Panc1 (cell line): ENCODE measurements at regions not wholly inside any gene's neighbourhood (a gene's known extent, or its start where the extent isn't known, plus 50 kb on each side); places are given as distances from the start of the nearest gene placed in this dataset.

Experiments
- ATAC-seq: fragments of 200-7000 bp; cut with Tn5 transposase; 2 replicates; pipeline ENCODE4 v1.9.1; 2020; ENCODE audit warnings: mild to moderate bottlenecking, moderate library complexity
- BruUV-seq: library from RNA; stranded (reverse); fragments of 400-500 nt; replicated peaks from 2 replicates; lab custom pipeline; 2021; lab: Mats Ljungman, UMichigan
- CTCF ChIA-PET: fragments of 300-600 bp; sonication (Branson Sonifier 250); formaldehyde crosslinking; loops from one replicate; lab custom pipeline; 2022; ENCODE audit warnings: antibody characterized with exemption; lab: Charles Lee
- POLR2A ChIA-PET: fragments of 300-600 bp; sonication (Branson Sonifier 250); formaldehyde crosslinking; loops from one replicate; lab custom pipeline; 2022; ENCODE audit warnings: antibody characterized with exemption; lab: Charles Lee
- DNase-seq: peaks from one replicate; pipeline ENCODE4 v3.0.0-alpha.2; 2010; ENCODE audit warnings: low read depth, low spot score
- H3K27ac ChIP-seq: 2 replicates; pipeline ENCODE4 v1.5.1; 2011; ENCODE audit warnings: mild to moderate bottlenecking, low read length, inconsistent platforms
- H3K27me3 ChIP-seq: fragments of 200-500 bp; sonication (Bioruptor generic); 2 replicates; pipeline ENCODE4 v1.6.0; 2014; ENCODE audit warnings: low read length, inconsistent platforms; ENCODE audit not compliant: control insufficient read depth, insufficient read depth
- H3K36me3 ChIP-seq: fragments of 200-500 bp; sonication (Bioruptor generic); 2 replicates; pipeline ENCODE4 v1.5.1; 2014; ENCODE audit warnings: inconsistent platforms, mild to moderate bottlenecking, low read length, moderate library complexity; ENCODE audit not compliant: control insufficient read depth, insufficient read depth
- H3K4me1 ChIP-seq: 2 replicates; pipeline ENCODE4 v1.5.1; 2011; ENCODE audit warnings: inconsistent platforms, mild to moderate bottlenecking, low read length, moderate library complexity; ENCODE audit not compliant: control insufficient read depth, insufficient read depth
- H3K4me3 ChIP-seq, 2 experiments: 2 replicates each; pipeline ENCODE4 v1.5.1; 2011 to 2012; ENCODE audit warnings: low read depth in 2 of 2, low read length in 2 of 2, mild to moderate bottlenecking in 2 of 2, inconsistent platforms in 1 of 2, moderate library complexity in 1 of 2
- H3K9me3 ChIP-seq: fragments of 200-500 bp; sonication (Bioruptor generic); 2 replicates; pipeline ENCODE4 v1.5.1; 2014; ENCODE audit warnings: low read depth, mild to moderate bottlenecking, inconsistent platforms, low read length, moderate library complexity; ENCODE audit not compliant: control insufficient read depth, insufficient read depth
- POLR2AphosphoS5 ChIP-seq: IDR thresholded peaks from 2 replicates; pipeline ENCODE4 v1.6.1; 2012; ENCODE audit warnings: mild to moderate bottlenecking, low read depth, low read length, moderate library complexity
- SIN3A ChIP-seq: IDR thresholded peaks from 2 replicates; pipeline ENCODE4 v1.6.1; 2012; ENCODE audit warnings: low read depth, mild to moderate bottlenecking, low read length, moderate library complexity, borderline replicate concordance; ENCODE audit not compliant: insufficient read depth
- TCF7L2 ChIP-seq: IDR thresholded peaks from 2 replicates; pipeline ENCODE4 v1.6.1; 2011; ENCODE audit warnings: mild to moderate bottlenecking, low read depth, low read length, inconsistent platforms
- in situ Hi-C: cut with HindIII; loops from 2 replicates; pipeline ENCODE4 v1.10.0; 2016; ENCODE audit warnings: low sequenced_read_pairs, low pct_unique_long_range_greater_than_20kb
- intact Hi-C: fragments of 100-400 bp; cut with micrococcal nuclease; formaldehyde crosslinking; loops from one replicate; pipeline ENCODE4 v1.10.0; 2022; ENCODE audit not compliant: unreplicated experiment
- TF ChIP-seq, protein P1 (sequence below): fragments of 450-650 bp; IDR thresholded peaks from 2 replicates; pipeline ENCODE4 v1.5.1; 2017; ENCODE audit warnings: mild to moderate bottlenecking
- TF ChIP-seq, protein P2 (sequence below), 2 experiments: IDR thresholded peaks; 2 replicates each; pipeline ENCODE4 v1.6.1; 2011 to 2012; ENCODE audit warnings: low read depth in 2 of 2, control low read depth in 1 of 2, low read length in 1 of 2, mild to moderate bottlenecking in 1 of 2, moderate library complexity in 1 of 2; ENCODE audit not compliant: insufficient read depth in 1 of 2

DNA sequence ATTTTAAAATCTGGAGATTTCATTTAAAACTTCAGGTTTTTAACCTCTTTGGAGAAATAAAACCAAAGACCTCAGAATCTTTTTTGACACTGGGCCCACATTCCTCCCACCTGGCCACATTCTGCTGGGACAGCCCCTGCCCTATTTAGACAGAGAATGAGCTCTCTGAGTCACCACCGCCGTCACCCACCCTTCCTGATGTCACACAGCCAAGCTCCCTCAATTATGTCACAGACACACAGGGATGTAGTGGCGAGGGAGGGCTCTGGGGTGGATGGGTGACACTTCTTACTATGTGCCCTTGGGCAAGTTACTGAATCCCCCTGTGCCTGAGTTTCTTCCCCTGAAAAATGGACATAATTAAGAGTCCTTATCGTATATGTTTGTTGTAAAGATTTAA is 162.6 kb downstream of the RAB11FIP2 start:
- POLR2A ChIA-PET = interaction anchor here (0.7 kb wide), 1 partner anchor 27 kb away, joined by 5 read pairs; no protein-coding TSS in a partner anchor
- DNase-seq = no peak
- no TSS peak for BruUV-seq

DNA sequence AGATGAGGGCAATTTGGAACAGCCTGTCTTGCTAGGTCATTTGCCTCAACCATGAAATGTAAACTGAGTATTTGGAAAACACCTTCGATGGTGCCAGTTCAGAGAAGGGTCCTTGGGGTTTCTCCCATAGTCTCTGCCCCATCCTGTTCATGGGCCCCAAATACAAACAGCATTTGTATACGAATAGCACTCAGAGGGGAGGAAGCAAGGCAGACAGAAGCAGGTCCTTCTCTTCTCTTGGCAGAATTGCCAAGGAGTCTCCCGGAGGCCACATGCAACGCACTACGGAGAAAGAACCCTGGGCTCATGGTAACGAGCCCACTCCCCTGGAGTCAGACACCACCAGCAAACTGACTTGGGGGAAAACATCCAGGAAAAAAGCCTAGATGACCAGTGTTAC is 162.1 kb downstream of the RAB11FIP2 start:
- Histone ChIP-seq H3K9me3 (no peaks in the 10 kb centered on the region), H3K27me3 (peaks cover 12% of the 10 kb centered on the region), H3K4me3 (no peak overlapping the region), H3K4me1 (no peaks in the 10 kb centered on the region), H3K27ac (no peak overlapping the region), H3K36me3 (no peaks in the 10 kb centered on the region)
- TF ChIP-seq SIN3A (no peak), TCF7L2 (no peak), POLR2AphosphoS5 (no peak)
- TF ChIP-seq, protein P1, sequence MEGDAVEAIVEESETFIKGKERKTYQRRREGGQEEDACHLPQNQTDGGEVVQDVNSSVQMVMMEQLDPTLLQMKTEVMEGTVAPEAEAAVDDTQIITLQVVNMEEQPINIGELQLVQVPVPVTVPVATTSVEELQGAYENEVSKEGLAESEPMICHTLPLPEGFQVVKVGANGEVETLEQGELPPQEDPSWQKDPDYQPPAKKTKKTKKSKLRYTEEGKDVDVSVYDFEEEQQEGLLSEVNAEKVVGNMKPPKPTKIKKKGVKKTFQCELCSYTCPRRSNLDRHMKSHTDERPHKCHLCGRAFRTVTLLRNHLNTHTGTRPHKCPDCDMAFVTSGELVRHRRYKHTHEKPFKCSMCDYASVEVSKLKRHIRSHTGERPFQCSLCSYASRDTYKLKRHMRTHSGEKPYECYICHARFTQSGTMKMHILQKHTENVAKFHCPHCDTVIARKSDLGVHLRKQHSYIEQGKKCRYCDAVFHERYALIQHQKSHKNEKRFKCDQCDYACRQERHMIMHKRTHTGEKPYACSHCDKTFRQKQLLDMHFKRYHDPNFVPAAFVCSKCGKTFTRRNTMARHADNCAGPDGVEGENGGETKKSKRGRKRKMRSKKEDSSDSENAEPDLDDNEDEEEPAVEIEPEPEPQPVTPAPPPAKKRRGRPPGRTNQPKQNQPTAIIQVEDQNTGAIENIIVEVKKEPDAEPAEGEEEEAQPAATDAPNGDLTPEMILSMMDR = no peak
- TF ChIP-seq, protein P2, sequence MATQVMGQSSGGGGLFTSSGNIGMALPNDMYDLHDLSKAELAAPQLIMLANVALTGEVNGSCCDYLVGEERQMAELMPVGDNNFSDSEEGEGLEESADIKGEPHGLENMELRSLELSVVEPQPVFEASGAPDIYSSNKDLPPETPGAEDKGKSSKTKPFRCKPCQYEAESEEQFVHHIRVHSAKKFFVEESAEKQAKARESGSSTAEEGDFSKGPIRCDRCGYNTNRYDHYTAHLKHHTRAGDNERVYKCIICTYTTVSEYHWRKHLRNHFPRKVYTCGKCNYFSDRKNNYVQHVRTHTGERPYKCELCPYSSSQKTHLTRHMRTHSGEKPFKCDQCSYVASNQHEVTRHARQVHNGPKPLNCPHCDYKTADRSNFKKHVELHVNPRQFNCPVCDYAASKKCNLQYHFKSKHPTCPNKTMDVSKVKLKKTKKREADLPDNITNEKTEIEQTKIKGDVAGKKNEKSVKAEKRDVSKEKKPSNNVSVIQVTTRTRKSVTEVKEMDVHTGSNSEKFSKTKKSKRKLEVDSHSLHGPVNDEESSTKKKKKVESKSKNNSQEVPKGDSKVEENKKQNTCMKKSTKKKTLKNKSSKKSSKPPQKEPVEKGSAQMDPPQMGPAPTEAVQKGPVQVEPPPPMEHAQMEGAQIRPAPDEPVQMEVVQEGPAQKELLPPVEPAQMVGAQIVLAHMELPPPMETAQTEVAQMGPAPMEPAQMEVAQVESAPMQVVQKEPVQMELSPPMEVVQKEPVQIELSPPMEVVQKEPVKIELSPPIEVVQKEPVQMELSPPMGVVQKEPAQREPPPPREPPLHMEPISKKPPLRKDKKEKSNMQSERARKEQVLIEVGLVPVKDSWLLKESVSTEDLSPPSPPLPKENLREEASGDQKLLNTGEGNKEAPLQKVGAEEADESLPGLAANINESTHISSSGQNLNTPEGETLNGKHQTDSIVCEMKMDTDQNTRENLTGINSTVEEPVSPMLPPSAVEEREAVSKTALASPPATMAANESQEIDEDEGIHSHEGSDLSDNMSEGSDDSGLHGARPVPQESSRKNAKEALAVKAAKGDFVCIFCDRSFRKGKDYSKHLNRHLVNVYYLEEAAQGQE (IDR thresholded peaks at IDR 0.05; ENCODE audit: insufficient read depth in 1 of 2, low read depth in 2 of 2, low read length in 1 of 2) = no peak
- POLR2A ChIA-PET = interaction anchor here (0.6 to 0.7 kb wide), 2 partner anchors 27 to 1564 kb away, joined by 5 read pairs; no protein-coding TSS in a partner anchor
- CTCF ChIA-PET = no interaction called here
- intact Hi-C loops (no loop called here), in situ Hi-C loops (no loop called here)
- ATAC-seq = no peak
- no TSS peak for BruUV-seq
- no peak for DNase-seq

More for the DNA sequence above, 162.6 kb downstream of the RAB11FIP2 start:
- intact Hi-C loops = no loop called here
- no peak for ATAC-seq
- H3K9me3 ChIP-seq = no peaks in the 10 kb centered on the region
- in situ Hi-C loops = no loop called here
- H3K27ac ChIP-seq = no peak overlapping the region
- no peaks in the 10 kb centered on the region for H3K36me3 ChIP-seq
- H3K4me3 ChIP-seq = no peak overlapping the region
- TF ChIP-seq, protein P2 (IDR thresholded peaks at IDR 0.05; ENCODE audit: insufficient read depth in 1 of 2, low read depth in 2 of 2, low read length in 1 of 2) = no peak
- TF ChIP-seq TCF7L2 (no peak), SIN3A (no peak), POLR2AphosphoS5 (no peak)
- TF ChIP-seq, protein P1 = no peak
- CTCF ChIA-PET = no interaction called here
- H3K4me1 ChIP-seq = no peaks in the 10 kb centered on the region
- H3K27me3 ChIP-seq = peaks cover 12% of the 10 kb centered on the region
